ENCODE measurements at regions not wholly inside any gene's neighbourhood (a gene's known extent, or its start where the extent isn't known, plus 50 kb on each side); places are given as distances from the start of the nearest gene placed in this dataset.

- Histone ChIP-seq H2AFZ (ENCODE audit: low read depth, low read length) (no peak overlapping the region), H3K4me2 (ENCODE audit: low read length) (no peak overlapping the region), H3K4me3 (ENCODE audit: low read length) (no peak overlapping the region), H3K27me3 (ENCODE audit: insufficient read depth, low read depth, low read length) (no peaks in the 10 kb centered on the region), H4K20me1 (ENCODE audit: insufficient read depth) (no peaks in the 10 kb centered on the region), H3F3A (ENCODE audit: insufficient read depth, low read length, poor library complexity, severe bottlenecking) (no peaks in the 10 kb centered on the region), H3K79me2 (replicated peaks; ENCODE audit: insufficient read depth, low read length) (no peaks in the 10 kb centered on the region), H3K27ac (ENCODE audit: low read length) (no peak overlapping the region), H3K9me3 (ENCODE audit: low read length) (no peaks in the 10 kb centered on the region), H3K9ac (ENCODE audit: low read length) (no peak overlapping the region), H3K36me3 (ENCODE audit: insufficient read depth, low read length) (no peaks in the 10 kb centered on the region), H3K9me2 (ENCODE audit: insufficient read depth, low read length) (no peaks in the 10 kb centered on the region)
- no peak for TF ChIP-seq RAD21 (conservative IDR thresholded peaks at IDR 0.05)
- no peak for TF ChIP-seq CTCF (IDR thresholded peaks at IDR 0.05; ENCODE audit: poor library complexity, severe bottlenecking)
- TF ChIP-seq EZH2 (IDR thresholded peaks at IDR 0.05; ENCODE audit: borderline replicate concordance, insufficient read depth, low read length, poor library complexity, severe bottlenecking) = no peak
- TF ChIP-seq MXI1 (conservative IDR thresholded peaks at IDR 0.05; ENCODE audit: poor library complexity, severe bottlenecking) = no peak
- TF ChIP-seq REST (IDR thresholded peaks at IDR 0.05; ENCODE audit: borderline replicate concordance) = no peak
- TF ChIP-seq POLR2AphosphoS5 (IDR thresholded peaks at IDR 0.05) = no peak
- no peak for TF ChIP-seq SMC3 (conservative IDR thresholded peaks at IDR 0.05; ENCODE audit: poor library complexity)
- TF ChIP-seq TAF1 (IDR thresholded peaks at IDR 0.05; ENCODE audit: low read depth) = no peak
- TF ChIP-seq EP300 (conservative IDR thresholded peaks at IDR 0.05; ENCODE audit: poor library complexity, severe bottlenecking) = no peak
Observed at GRCh38 chr7:85765698-85766298, 578.9 kb upstream of the SEMA3D start.

GRCh38 chr7:85764034-85764433 lies 577.2 kb upstream of the SEMA3D start:
- no peak overlapping the region for H3K9ac ChIP-seq (ENCODE audit: low read length)
- H3K27ac ChIP-seq (ENCODE audit: low read length) = no peak overlapping the region
- no peaks in the 10 kb centered on the region for H3K9me3 ChIP-seq (ENCODE audit: low read length)
- no peak overlapping the region for H3K4me3 ChIP-seq (ENCODE audit: low read length)
- H3K79me2 ChIP-seq (replicated peaks; ENCODE audit: insufficient read depth, low read length) = no peaks in the 10 kb centered on the region
- no peaks in the 10 kb centered on the region for H4K20me1 ChIP-seq (ENCODE audit: insufficient read depth)
- no peaks in the 10 kb centered on the region for H3K27me3 ChIP-seq (ENCODE audit: insufficient read depth, low read depth, low read length)
- H3K9me2 ChIP-seq (ENCODE audit: insufficient read depth, low read length) = no peaks in the 10 kb centered on the region
- no peak overlapping the region for H3K4me2 ChIP-seq (ENCODE audit: low read length)
- H3F3A ChIP-seq (ENCODE audit: insufficient read depth, low read length, poor library complexity, severe bottlenecking) = no peaks in the 10 kb centered on the region
- TF ChIP-seq RAD21 (conservative IDR thresholded peaks at IDR 0.05) = no peak
- no peak for TF ChIP-seq CTCF (IDR thresholded peaks at IDR 0.05; ENCODE audit: poor library complexity, severe bottlenecking)
- no peak for TF ChIP-seq MXI1 (conservative IDR thresholded peaks at IDR 0.05; ENCODE audit: poor library complexity, severe bottlenecking)
- no peak overlapping the region for H2AFZ ChIP-seq (ENCODE audit: low read depth, low read length)
- no peaks in the 10 kb centered on the region for H3K36me3 ChIP-seq (ENCODE audit: insufficient read depth, low read length)
